ENCODE measurements at regions not wholly inside any gene's neighbourhood (a gene's known extent, or its start where the extent isn't known, plus 50 kb on each side); places are given as distances from the start of the nearest gene placed in this dataset.
A peak's percentile ranks its signal among the peaks of the same experiment; 100 is the strongest.

DNA sequence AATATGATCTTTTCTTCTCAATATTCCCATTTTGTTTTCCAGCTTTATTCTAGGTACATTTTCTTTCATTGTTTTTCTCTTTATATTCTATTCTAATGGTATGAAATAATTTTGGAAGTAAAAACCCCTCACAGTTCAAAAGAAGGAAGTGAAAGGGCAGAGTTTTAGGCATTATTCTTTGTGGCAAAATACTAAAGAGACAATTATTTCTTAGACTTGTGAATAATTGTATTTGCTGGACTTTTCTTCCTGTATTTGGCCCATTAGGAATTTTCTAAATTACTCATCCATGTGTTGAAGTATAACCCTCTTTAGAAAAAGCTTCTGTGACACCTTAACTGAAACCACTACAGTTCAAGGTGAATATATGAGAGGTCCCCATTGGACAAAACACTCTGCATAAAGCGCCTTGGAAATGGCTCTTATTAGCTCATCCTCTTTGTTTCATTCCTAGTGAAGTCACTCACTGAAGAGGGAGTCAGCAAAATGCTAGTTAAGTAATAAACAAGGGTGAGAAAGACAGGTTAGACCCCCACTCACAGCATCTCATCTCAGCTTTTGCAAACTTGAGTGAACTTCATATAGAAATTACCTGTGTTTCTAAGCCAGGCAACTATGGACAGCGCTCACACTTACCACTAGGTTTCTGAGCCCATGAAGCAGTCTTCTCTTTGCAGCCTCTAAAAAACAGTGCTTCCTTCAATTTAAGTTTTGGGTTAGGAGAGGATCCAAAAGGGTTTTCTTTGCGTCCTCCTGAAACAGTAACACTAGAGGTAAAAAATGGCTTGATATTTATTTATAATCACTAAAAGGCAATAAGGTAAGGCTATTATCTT lies 327.5 kb downstream of the ARPP21 start:
- Histone ChIP-seq H3K9me3 (replicated peaks) (no peaks in the 10 kb centered on the region), H3K4me1 (peaks cover 15% of the 10 kb centered on the region), H3K36me3 (no peaks in the 10 kb centered on the region), H3K4me3 (no peak overlapping the region), H3K27me3 (ENCODE audit: low read depth) (no peaks in the 10 kb centered on the region), H3K27ac (replicated peaks) (no peak overlapping the region)
- intact Hi-C loops (cut with micrococcal nuclease) = loop anchor here (5.0 kb wide), 1 partner anchor 735 kb away; no protein-coding TSS in a partner anchor
- TF ChIP-seq, protein P1, sequence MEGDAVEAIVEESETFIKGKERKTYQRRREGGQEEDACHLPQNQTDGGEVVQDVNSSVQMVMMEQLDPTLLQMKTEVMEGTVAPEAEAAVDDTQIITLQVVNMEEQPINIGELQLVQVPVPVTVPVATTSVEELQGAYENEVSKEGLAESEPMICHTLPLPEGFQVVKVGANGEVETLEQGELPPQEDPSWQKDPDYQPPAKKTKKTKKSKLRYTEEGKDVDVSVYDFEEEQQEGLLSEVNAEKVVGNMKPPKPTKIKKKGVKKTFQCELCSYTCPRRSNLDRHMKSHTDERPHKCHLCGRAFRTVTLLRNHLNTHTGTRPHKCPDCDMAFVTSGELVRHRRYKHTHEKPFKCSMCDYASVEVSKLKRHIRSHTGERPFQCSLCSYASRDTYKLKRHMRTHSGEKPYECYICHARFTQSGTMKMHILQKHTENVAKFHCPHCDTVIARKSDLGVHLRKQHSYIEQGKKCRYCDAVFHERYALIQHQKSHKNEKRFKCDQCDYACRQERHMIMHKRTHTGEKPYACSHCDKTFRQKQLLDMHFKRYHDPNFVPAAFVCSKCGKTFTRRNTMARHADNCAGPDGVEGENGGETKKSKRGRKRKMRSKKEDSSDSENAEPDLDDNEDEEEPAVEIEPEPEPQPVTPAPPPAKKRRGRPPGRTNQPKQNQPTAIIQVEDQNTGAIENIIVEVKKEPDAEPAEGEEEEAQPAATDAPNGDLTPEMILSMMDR (IDR thresholded peaks at IDR 0.05; ENCODE audit: borderline replicate concordance) = no peak
- DNase-seq = no peak

DNA sequence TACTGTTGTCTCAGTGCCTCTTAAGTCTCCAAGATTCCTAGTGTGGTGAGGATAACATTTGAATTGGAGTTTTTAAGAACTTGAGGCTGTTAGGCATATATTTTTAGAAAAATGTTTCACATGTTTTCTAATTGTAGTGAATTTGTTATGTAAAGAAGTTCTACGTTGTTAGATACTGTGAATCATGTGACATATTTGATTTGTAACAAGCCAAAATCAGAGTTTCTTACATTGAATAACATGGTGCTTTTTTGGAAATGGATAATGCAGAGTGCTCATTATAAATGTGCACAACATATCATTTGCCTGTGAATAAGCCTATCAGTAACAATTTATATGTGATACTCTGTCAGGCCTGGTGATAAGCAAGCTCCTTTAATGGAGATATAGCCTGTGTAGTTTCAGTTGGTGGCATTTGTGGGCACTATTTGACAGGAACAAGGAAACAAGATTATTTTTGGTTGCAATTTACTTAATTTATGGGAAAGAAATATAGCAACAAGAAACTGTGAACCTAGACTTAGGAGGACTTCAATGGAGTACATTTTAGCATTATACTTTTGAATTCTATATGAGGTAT lies 328.8 kb downstream of the ARPP21 start:
- peaks cover 15% of the 10 kb centered on the region for H3K4me1 ChIP-seq
- no peaks in the 10 kb centered on the region for H3K9me3 ChIP-seq (replicated peaks)
- intact Hi-C loops (cut with micrococcal nuclease) = loop anchor here (5.0 kb wide), 1 partner anchor 734 kb away; no protein-coding TSS in a partner anchor
- TF ChIP-seq, protein P1 (IDR thresholded peaks at IDR 0.05; ENCODE audit: borderline replicate concordance) = no peak
- H3K27me3 ChIP-seq (ENCODE audit: low read depth) = no peaks in the 10 kb centered on the region
- no peak overlapping the region for H3K4me3 ChIP-seq
- no peak for DNase-seq
- H3K36me3 ChIP-seq = no peaks in the 10 kb centered on the region
- H3K27ac ChIP-seq (replicated peaks) = no peak overlapping the region

DNA sequence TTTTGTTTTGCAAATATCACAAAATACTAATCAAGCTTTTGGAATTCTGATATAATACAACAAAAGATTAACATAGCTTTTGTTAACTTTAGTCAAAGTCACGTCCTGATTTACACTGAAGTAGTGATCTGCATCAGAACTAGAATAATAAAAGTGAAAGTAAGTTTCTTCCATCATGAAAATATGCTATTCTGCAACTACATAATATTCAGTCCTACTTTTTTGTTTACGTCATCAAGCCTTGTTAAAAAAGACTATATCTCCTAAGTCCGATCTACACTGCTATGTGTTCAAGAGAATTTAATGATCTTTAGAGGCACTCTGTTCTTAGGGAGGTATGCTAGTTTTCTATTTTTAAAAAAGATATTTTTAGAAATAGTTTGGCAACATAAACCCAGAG lies 330.1 kb downstream of the ARPP21 start:
- intact Hi-C loops (cut with micrococcal nuclease) = loop anchor here (5.0 kb wide), 1 partner anchor 733 kb away; no protein-coding TSS in a partner anchor
- Histone ChIP-seq H3K4me3 (peak overlapping the region; percentile 44), H3K36me3 (no peaks in the 10 kb centered on the region), H3K9me3 (replicated peaks) (no peaks in the 10 kb centered on the region), H3K27ac (replicated peaks) (no peak overlapping the region), H3K27me3 (ENCODE audit: low read depth) (no peaks in the 10 kb centered on the region), H3K4me1 (peaks cover 15% of the 10 kb centered on the region)
- no peak for DNase-seq
- TF ChIP-seq, protein P1 (IDR thresholded peaks at IDR 0.05; ENCODE audit: borderline replicate concordance) = no peak

DNA sequence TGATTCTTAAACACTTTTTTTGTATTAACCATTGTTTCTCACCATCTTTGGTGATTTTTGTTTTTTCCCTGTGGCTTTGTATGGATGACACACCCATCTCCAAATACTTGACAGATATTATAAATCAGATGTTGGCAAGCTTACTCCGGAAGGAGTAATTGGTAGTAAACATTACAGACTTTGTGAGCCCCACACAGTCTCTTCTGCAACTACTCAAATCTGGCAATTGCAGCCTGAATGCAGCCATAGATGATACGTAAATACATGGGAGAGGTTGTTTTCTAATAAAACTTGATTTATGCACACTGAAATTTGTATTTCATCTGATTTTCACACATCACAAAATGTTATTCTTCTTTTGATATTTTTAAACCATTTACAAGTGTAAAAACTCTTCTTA lies 331.5 kb downstream of the ARPP21 start:
- no peaks in the 10 kb centered on the region for H3K9me3 ChIP-seq (replicated peaks)
- TF ChIP-seq, protein P1 (IDR thresholded peaks at IDR 0.05; ENCODE audit: borderline replicate concordance) = no peak
- no peak for DNase-seq
- H3K27me3 ChIP-seq (ENCODE audit: low read depth) = no peaks in the 10 kb centered on the region
- no peak overlapping the region for H3K4me3 ChIP-seq
- H3K27ac ChIP-seq (replicated peaks) = no peak overlapping the region
- H3K36me3 ChIP-seq = no peaks in the 10 kb centered on the region
- H3K4me1 ChIP-seq = peaks cover 15% of the 10 kb centered on the region
- intact Hi-C loops (cut with micrococcal nuclease) = no loop called here

DNA sequence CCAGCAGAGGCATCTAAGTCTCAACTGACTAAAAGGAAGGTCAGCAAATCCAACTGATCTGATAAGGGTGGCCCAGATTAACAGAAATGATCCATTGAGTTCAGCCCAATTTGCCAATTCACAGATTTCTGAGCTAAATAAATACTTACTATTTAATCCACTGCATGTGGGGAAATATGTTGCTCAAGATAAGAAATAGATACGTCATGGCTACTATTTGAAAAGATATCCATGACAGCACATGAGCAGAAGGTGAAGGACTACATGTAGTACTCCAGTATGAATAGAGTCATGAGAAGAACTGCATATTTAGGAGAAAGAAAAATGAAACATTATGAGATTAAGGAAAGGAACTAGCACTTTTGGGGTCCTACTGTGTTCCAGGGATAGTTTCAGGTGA lies 332.4 kb downstream of the ARPP21 start:
- Histone ChIP-seq H3K9me3 (replicated peaks) (no peaks in the 10 kb centered on the region), H3K36me3 (no peaks in the 10 kb centered on the region), H3K27ac (replicated peaks) (no peak overlapping the region), H3K4me1 (peaks cover 15% of the 10 kb centered on the region), H3K4me3 (no peak overlapping the region), H3K27me3 (ENCODE audit: low read depth) (no peaks in the 10 kb centered on the region)
- TF ChIP-seq, protein P1 (IDR thresholded peaks at IDR 0.05; ENCODE audit: borderline replicate concordance) = no peak
- intact Hi-C loops (cut with micrococcal nuclease) = no loop called here
- no peak for DNase-seq
